ENCODE measurements at regions not wholly inside any gene's neighbourhood (a gene's known extent, or its start where the extent isn't known, plus 50 kb on each side); places are given as distances from the start of the nearest gene placed in this dataset.
A peak's percentile ranks its signal among the peaks of the same experiment; 100 is the strongest.

DNA sequence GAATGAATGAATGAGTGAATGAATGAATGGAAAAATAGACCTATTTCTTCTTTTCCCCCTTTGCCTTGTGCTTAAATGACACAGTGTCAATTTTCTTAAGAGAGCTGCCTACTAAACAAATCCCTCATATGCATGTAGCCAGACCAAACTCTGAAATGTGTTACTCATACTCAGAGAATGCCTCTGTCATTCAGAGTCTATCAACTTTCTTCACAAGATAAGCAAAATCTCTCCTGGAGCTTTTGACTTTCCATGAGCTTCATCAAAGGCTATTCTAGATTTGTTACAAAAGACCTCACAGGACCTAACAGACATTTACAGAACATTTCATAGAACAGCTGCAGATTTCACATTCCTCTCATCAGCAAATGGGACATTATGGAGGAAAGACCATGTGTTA, 275.7 kb upstream of the MSX2 start:
- Histone ChIP-seq H3K4me1 (ENCODE audit: insufficient read depth, low read length) (peaks cover 1% of the 10 kb centered on the region), H3K27me3 (ENCODE audit: insufficient read depth, low read length, poor library complexity, severe bottlenecking) (no peaks in the 10 kb centered on the region), H3K9me3 (ENCODE audit: low read length) (no peaks in the 10 kb centered on the region), H3K4me3 (ENCODE audit: low read length) (no peak overlapping the region), H3K27ac (ENCODE audit: low read depth, low read length) (no peak overlapping the region), H3K36me3 (ENCODE audit: insufficient read depth, low read length) (no peaks in the 10 kb centered on the region)
- no peak for DNase-seq
- CTCF ChIA-PET: no interaction called here
- Mint-ChIP-seq H3K27me3 (no peaks in the 10 kb centered on the region), H3K36me3 (no peaks in the 10 kb centered on the region), H3K4me1 (peaks cover 4 to 19% (median 6%) of the 10 kb centered on the region in 3 donors), H3K9me3 (peaks cover 0 to 12% (median 5%) of the 10 kb centered on the region in 5 donors), H3K27ac (no peak overlapping the region), H3K4me3 (no peak overlapping the region)
- POLR2A ChIA-PET: no interaction called here

DNA sequence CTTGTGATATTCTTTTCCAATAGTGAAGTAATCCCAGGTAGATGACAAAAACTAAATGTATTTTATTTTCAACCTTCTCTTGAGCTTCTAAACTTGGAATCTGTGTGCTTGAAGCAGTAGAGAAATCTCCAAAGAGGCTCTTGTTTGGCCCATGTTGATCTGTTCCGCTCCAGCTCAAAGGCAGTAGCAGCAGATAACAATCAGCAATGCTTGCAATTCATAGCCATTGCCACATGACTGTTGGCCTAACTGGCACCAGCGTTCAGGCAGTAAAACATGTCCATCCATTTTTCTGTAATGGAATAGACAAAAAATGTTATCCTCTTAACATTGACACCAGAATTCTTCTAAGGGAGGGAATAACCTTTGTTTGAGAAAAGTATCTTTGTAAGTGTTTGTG, 270.7 kb upstream of the MSX2 start:
- DNase-seq: no peak
- no peaks in the 10 kb centered on the region for H3K9me3 ChIP-seq (ENCODE audit: low read length)
- POLR2A ChIA-PET: no interaction called here
- CTCF ChIA-PET: interaction anchor here (1.0 to 1.2 kb wide), 2 partner anchors 33 to 34 kb away, joined by 3 read pairs; no protein-coding TSS in a partner anchor
- Mint-ChIP-seq H3K4me3 (peak overlapping the region in 6 of 7 donors; percentile 30 to 86 (median 78)), H3K27ac (peak overlapping the region in 7 of 8 donors; percentile 10 to 96 (median 73)), H3K27me3 (no peaks in the 10 kb centered on the region), H3K4me1 (peaks cover 6 to 40% (median 14%) of the 10 kb centered on the region in 3 donors), H3K9me3 (peaks cover 0 to 11% (median 2%) of the 10 kb centered on the region in 5 donors), H3K36me3 (no peaks in the 10 kb centered on the region)
- no peaks in the 10 kb centered on the region for H3K36me3 ChIP-seq (ENCODE audit: insufficient read depth, low read length)
- no peak overlapping the region for H3K4me3 ChIP-seq (ENCODE audit: low read length)
- no peaks in the 10 kb centered on the region for H3K27me3 ChIP-seq (ENCODE audit: insufficient read depth, low read length, poor library complexity, severe bottlenecking)
- no peak overlapping the region for H3K27ac ChIP-seq (ENCODE audit: low read depth, low read length)
- peaks cover 6% of the 10 kb centered on the region for H3K4me1 ChIP-seq (ENCODE audit: insufficient read depth, low read length)

DNA sequence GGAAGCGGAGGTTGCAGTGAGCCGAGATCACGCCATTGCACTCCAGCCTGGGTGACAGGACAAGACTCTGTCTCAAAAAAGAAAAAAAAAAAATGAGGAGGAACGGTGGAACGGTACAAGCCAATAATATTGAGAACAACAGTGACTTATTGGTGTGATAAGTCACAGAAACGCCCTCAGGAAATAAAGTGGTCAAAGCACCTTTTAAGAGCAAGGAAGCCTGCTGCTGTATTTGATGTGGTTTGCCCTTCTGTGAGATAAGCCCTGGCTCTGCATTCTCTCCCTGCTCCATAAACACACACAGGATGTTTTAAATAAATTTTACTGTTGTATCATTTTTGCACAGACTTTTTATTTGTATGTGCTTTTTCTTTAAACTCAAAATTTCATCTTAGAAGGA, 269.9 kb upstream of the MSX2 start:
- peak in 3 of 5 donors; percentile 3 to 53 (median 11) for DNase-seq
- POLR2A ChIA-PET: no interaction called here
- Histone ChIP-seq H3K4me1 (ENCODE audit: insufficient read depth, low read length) (peaks cover 6% of the 10 kb centered on the region), H3K36me3 (ENCODE audit: insufficient read depth, low read length) (no peaks in the 10 kb centered on the region), H3K27ac (ENCODE audit: low read depth, low read length) (no peak overlapping the region), H3K27me3 (ENCODE audit: insufficient read depth, low read length, poor library complexity, severe bottlenecking) (no peaks in the 10 kb centered on the region), H3K9me3 (ENCODE audit: low read length) (no peaks in the 10 kb centered on the region), H3K4me3 (ENCODE audit: low read length) (no peak overlapping the region)
- H3K27me3 Mint-ChIP-seq: no peaks in the 10 kb centered on the region
- H3K9me3 Mint-ChIP-seq: peaks cover 0 to 6% (median 0%) of the 10 kb centered on the region in 5 donors
- CTCF ChIA-PET: interaction anchor here (1.2 kb wide), 1 partner anchor 34 kb away, joined by 3 read pairs; no protein-coding TSS in a partner anchor
- H3K4me1 Mint-ChIP-seq: peaks cover 6 to 40% (median 14%) of the 10 kb centered on the region in 3 donors
- peak overlapping the region in 7 of 8 donors; percentile 8 to 96 (median 73) for H3K27ac Mint-ChIP-seq
- no peaks in the 10 kb centered on the region for H3K36me3 Mint-ChIP-seq
- peak overlapping the region; percentile 30 to 86 (median 76) for H3K4me3 Mint-ChIP-seq

DNA sequence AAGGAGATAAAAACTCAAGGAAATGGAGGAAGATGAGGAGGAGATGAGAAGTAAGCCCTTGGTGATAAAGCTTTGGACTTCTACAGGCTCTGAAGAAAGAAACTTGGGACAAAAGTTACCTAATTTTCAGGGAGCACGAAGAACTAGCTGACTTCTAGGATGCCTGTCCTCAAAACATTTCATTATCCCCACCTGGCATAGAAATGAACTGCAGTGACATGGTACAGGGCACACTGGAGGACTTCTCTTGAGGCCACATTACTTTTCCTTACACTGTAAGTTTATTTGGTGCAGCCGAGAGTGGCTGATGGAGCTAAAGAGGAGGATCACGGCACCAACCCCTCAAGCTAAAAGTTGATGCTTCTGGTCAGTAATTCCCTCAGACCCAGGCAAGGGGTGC, 269.5 kb upstream of the MSX2 start:
- Mint-ChIP-seq H3K27ac (peak overlapping the region in 6 of 8 donors; percentile 29 to 90 (median 54)), H3K9me3 (peaks cover 0 to 6% (median 0%) of the 10 kb centered on the region in 5 donors), H3K4me3 (peak overlapping the region in 5 of 7 donors; percentile 46 to 86 (median 76)), H3K27me3 (no peaks in the 10 kb centered on the region), H3K4me1 (peaks cover 8 to 44% (median 15%) of the 10 kb centered on the region in 3 donors), H3K36me3 (no peaks in the 10 kb centered on the region)
- Histone ChIP-seq H3K27me3 (ENCODE audit: insufficient read depth, low read length, poor library complexity, severe bottlenecking) (no peaks in the 10 kb centered on the region), H3K4me3 (ENCODE audit: low read length) (no peak overlapping the region), H3K9me3 (ENCODE audit: low read length) (no peaks in the 10 kb centered on the region), H3K27ac (ENCODE audit: low read depth, low read length) (no peak overlapping the region), H3K4me1 (ENCODE audit: insufficient read depth, low read length) (peaks cover 6% of the 10 kb centered on the region), H3K36me3 (ENCODE audit: insufficient read depth, low read length) (no peaks in the 10 kb centered on the region)
- CTCF ChIA-PET: no interaction called here
- DNase-seq: no peak
- POLR2A ChIA-PET: no interaction called here

DNA sequence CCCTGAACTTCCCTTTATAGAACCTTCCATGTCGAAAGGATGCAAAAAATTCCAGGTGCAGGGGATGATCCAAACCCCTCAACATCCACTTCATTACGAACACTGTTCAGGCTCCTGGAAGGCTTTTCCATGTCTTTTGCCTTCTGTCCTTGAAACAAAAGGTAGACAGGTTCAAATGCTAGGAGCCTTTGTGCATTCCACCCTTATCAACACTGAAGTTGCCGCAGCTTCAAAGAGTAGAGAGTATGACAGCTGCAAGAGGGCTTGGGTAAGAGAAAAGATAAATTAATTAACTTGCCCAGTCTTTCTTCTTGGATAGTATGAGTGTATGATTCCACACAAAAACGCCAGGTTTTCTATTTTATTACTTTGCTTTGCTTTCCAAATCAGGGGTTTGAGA, 269.1 kb upstream of the MSX2 start:
- peaks cover 10 to 48% (median 15%) of the 10 kb centered on the region in 3 donors for H3K4me1 Mint-ChIP-seq
- CTCF ChIA-PET: no interaction called here
- no peaks in the 10 kb centered on the region for H3K9me3 ChIP-seq (ENCODE audit: low read length)
- H3K4me3 ChIP-seq (ENCODE audit: low read length): no peak overlapping the region
- DNase-seq: no peak
- no peak overlapping the region for H3K4me3 Mint-ChIP-seq
- no peak overlapping the region for H3K27ac ChIP-seq (ENCODE audit: low read depth, low read length)
- H3K36me3 Mint-ChIP-seq: no peaks in the 10 kb centered on the region
- H3K27ac Mint-ChIP-seq: peak overlapping the region in 1 of 8 donors; percentile 54
- H3K36me3 ChIP-seq (ENCODE audit: insufficient read depth, low read length): no peaks in the 10 kb centered on the region
- H3K9me3 Mint-ChIP-seq: peaks cover 0 to 6% (median 0%) of the 10 kb centered on the region in 5 donors
- no peaks in the 10 kb centered on the region for H3K27me3 ChIP-seq (ENCODE audit: insufficient read depth, low read length, poor library complexity, severe bottlenecking)
- no peaks in the 10 kb centered on the region for H3K27me3 Mint-ChIP-seq
- H3K4me1 ChIP-seq (ENCODE audit: insufficient read depth, low read length): peaks cover 6% of the 10 kb centered on the region
- POLR2A ChIA-PET: no interaction called here

DNA sequence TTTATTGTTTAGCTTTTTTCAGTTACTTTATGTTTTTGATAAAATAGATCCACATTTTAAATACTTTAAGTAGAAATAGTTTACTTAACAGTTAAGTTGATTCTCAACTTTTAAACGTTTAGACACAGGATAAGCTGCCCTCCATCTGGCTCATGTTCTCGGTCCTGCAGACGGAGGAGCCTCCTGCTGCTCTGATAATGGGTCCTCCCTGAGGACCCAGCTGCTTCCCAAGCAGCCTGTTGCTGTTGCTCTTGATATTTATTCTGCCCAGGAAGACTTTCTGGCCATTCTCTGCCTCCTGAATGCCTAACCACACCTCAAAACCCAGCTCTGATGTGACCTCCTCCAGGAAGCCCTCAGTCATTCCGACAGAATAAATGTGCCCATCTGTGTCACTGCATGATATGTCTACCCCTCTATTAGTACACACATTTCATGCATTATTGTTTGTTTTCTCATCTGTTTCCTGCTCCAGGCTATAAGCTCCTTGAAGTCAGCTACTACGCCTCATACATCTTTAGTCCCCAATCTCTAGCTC, 267.2 kb upstream of the MSX2 start:
- Histone ChIP-seq H3K4me1 (ENCODE audit: insufficient read depth, low read length) (peaks cover 6% of the 10 kb centered on the region), H3K36me3 (ENCODE audit: insufficient read depth, low read length) (no peaks in the 10 kb centered on the region), H3K9me3 (ENCODE audit: low read length) (no peaks in the 10 kb centered on the region), H3K27ac (ENCODE audit: low read depth, low read length) (no peak overlapping the region), H3K4me3 (ENCODE audit: low read length) (no peak overlapping the region), H3K27me3 (ENCODE audit: insufficient read depth, low read length, poor library complexity, severe bottlenecking) (no peaks in the 10 kb centered on the region)
- H3K4me1 Mint-ChIP-seq: peaks cover 8 to 45% (median 15%) of the 10 kb centered on the region in 3 donors
- H3K36me3 Mint-ChIP-seq: no peaks in the 10 kb centered on the region
- H3K27me3 Mint-ChIP-seq: no peaks in the 10 kb centered on the region
- DNase-seq: no peak
- H3K9me3 Mint-ChIP-seq: peaks cover 0 to 3% (median 0%) of the 10 kb centered on the region in 5 donors
- H3K4me3 Mint-ChIP-seq: no peak overlapping the region
- H3K27ac Mint-ChIP-seq: no peak overlapping the region
- POLR2A ChIA-PET: no interaction called here
- CTCF ChIA-PET: no interaction called here

DNA sequence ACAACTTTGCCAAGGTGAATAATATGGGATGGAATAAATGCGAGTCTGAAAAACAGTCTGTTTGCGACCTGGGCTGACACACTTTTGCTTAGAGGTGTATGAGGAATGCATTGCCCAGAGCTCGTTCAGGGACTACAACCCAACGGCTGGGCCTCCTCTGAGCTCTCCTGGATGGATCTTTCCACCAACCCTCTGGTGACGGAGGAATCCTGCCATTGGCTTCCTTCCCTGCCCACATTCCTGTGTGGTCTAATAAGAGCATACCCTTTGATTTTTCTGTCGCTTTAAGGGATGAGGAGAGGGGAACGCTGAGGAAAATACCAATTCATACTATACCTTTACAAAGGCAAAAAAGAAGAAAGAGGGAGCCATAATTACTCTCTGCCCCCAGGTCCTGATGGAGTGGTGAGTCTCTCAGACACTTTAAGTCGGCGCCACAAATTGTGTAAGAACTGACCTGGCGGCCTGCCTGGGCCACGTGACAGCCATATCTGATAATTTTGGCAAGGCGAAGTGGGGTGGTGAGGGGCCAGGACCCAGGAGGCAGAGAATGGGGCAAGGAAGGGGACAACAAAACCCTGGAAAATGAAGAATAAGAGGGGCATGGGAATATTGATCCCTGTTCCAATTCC, 265.2 kb upstream of the MSX2 start:
- Histone ChIP-seq H3K4me1 (ENCODE audit: insufficient read depth, low read length) (no peaks in the 10 kb centered on the region), H3K9me3 (ENCODE audit: low read length) (no peaks in the 10 kb centered on the region), H3K27me3 (ENCODE audit: insufficient read depth, low read length, poor library complexity, severe bottlenecking) (no peaks in the 10 kb centered on the region), H3K36me3 (ENCODE audit: insufficient read depth, low read length) (no peaks in the 10 kb centered on the region), H3K27ac (ENCODE audit: low read depth, low read length) (no peak overlapping the region), H3K4me3 (ENCODE audit: low read length) (no peak overlapping the region)
- Mint-ChIP-seq H3K9me3 (peaks cover 0 to 6% (median 0%) of the 10 kb centered on the region in 5 donors), H3K4me3 (no peak overlapping the region), H3K27me3 (no peaks in the 10 kb centered on the region), H3K4me1 (peaks cover 4 to 28% (median 9%) of the 10 kb centered on the region in 3 donors), H3K27ac (no peak overlapping the region), H3K36me3 (no peaks in the 10 kb centered on the region)
- ChIA-PET POLR2A (no interaction called here), CTCF (no interaction called here)
- DNase-seq: no peak

DNA sequence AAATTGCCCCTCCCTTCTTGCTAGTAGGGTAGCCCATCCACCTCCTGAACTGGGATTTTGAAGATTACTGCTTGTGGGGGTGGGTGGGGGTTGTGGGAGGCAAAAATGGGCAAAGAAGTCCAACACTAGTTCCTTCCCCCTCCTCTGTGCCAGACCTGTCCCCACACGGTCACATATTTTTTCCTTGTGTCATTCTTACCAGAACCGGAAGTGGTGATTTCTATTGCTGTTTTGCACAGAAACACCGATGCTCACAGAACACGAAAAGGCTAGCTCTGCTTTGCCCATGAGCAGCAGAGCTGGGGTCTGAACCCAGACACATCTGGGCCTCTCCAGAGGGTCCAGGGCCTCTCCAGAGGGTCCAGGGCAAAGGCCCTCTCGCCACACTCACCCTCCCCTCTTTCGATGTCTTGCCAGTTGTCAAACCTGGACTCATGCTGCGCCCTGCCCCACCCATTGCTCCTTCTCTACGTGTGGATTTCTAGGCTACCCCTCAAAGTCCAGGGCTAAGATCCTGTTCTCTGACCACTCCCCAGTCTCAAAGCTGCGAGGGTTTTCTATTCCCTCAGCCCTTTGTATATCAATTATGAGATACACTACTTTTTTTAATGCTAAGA, 264.4 kb upstream of the MSX2 start:
- ChIA-PET POLR2A (no interaction called here), CTCF (no interaction called here)
- H3K9me3 ChIP-seq (ENCODE audit: low read length): no peaks in the 10 kb centered on the region
- no peaks in the 10 kb centered on the region for H3K27me3 Mint-ChIP-seq
- peaks cover 4 to 20% (median 5%) of the 10 kb centered on the region in 3 donors for H3K4me1 Mint-ChIP-seq
- H3K27me3 ChIP-seq (ENCODE audit: insufficient read depth, low read length, poor library complexity, severe bottlenecking): no peaks in the 10 kb centered on the region
- H3K36me3 Mint-ChIP-seq: no peaks in the 10 kb centered on the region
- peak overlapping the region in 1 of 8 donors; percentile 72 for H3K27ac Mint-ChIP-seq
- H3K9me3 Mint-ChIP-seq: peaks cover 0 to 6% (median 0%) of the 10 kb centered on the region in 5 donors
- H3K4me3 Mint-ChIP-seq: peak overlapping the region in 1 of 7 donors; percentile 15
- no peaks in the 10 kb centered on the region for H3K4me1 ChIP-seq (ENCODE audit: insufficient read depth, low read length)
- no peak overlapping the region for H3K4me3 ChIP-seq (ENCODE audit: low read length)
- H3K27ac ChIP-seq (ENCODE audit: low read depth, low read length): no peak overlapping the region
- no peaks in the 10 kb centered on the region for H3K36me3 ChIP-seq (ENCODE audit: insufficient read depth, low read length)
- no peak for DNase-seq
